Body of pancreas (tissue), 4 donors: ENCODE measurements at regions not wholly inside any gene's neighbourhood (a gene's known extent, or its start where the extent isn't known, plus 50 kb on each side); places are given as distances from the start of the nearest gene placed in this dataset.

Experiments
- CTCF ChIP-seq, 7 experiments: fragments of 450-650 bp in 4 of 7; fragments of 200-600 bp in 3 of 7; sonication (generic) in 3 of 7; IDR thresholded peaks; one replicate each; pipeline ENCODE4 v1.5.1; 2016 to 2019; ENCODE audit warnings: antibody characterized with exemption in 7 of 7
- POLR2A ChIP-seq, 3 donors: fragments of 450-650 bp; IDR thresholded peaks; one replicate each; pipeline ENCODE4 v1.6.1; 2016; ENCODE audit warnings: antibody characterized with exemption in 3 of 3, mild to moderate bottlenecking in 2 of 3

- TF ChIP-seq CTCF (IDR thresholded peaks at IDR 0.05) (no peak), POLR2A (IDR thresholded peaks at IDR 0.05) (no peak)
Measured at GRCh38 chr12:74049348-74049747, 488.3 kb upstream of the ATXN7L3B start.
